ENCODE measurements at regions not wholly inside any gene's neighbourhood (a gene's known extent, or its start where the extent isn't known, plus 50 kb on each side); places are given as distances from the start of the nearest gene placed in this dataset.
A peak's percentile ranks its signal among the peaks of the same experiment; 100 is the strongest.
"Not testable (repeated sequence)": the region's sequence is repeated elsewhere in the genome, so short reads cannot be mapped to it uniquely, and the experiment has no call there.

- DNase-seq = no peak
Observed at GRCh38 chr2:147460155-147460554, 384.7 kb upstream of the ACVR2A start.

GRCh38 chr2:147456779-147457178 lies 388.1 kb upstream of the ACVR2A start:
- no peak for DNase-seq

DNA sequence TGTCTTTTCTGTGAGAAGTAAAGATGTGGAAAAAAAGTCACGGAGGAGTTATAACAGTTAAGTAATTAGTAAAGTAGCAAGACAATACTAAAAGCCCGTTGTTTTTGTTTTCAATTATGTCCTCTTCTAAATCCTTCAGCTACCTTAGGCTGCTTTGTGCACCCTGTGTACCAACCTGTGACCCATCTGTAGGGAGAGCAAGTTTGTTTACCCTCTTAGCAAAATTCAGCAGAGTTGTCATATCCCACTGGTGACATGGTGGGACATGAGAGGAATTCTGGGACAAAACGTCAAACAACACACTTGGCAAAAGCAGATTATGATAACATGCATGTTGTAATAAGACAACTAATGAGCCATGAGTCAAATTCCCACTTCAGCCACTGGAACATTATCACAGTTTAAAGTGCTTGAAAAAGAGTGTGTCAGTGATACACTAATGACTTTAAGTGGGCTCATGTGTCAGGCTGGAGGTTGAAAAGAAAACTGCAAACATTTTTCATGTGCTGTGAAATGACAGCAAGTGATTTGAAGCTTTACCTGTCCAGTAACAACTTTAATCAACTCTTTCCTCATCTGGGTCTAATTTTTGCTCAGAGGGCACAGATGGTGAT lies 392.8 kb upstream of the ACVR2A start:
- DNase-seq = no peak

DNA sequence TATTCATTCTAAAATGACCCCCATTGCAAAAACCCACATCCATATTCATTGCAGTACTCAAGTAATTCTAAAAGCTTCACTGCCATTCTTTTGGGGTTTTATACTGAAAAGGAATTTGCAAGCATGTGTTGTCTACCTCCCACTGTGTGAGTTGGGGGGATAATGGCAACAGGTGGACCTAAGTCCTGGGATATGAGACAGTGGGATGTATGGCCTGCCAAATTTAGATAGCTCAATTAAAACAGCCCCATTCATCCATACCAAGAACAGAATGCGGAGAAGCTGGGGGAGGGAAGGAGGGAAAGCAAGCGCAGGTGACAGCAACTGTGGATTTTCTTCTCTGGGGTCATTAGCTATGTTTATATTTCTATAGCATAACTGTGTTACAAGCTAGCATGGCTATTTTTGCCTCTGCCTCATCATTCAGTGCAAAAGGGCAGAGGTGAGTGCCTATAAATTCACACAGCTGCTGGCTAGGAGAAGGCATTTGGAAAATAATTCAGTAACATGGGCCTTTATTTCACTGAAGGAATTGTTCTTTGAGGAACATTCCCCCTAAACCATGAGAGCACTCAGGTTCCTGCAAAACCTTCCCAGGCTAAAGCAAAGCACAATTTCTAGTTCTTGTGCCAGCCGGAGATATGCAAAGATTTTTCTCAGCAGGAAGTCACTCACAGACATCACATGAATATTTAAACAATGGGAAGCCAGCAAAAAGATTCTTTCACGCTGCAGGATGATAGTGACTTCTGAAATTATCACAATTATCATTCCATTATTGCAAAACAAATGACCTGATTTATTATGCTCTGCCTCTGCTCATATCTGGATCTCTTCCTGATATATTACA lies 393.9 kb upstream of the ACVR2A start:
- DNase-seq = no peak

DNA sequence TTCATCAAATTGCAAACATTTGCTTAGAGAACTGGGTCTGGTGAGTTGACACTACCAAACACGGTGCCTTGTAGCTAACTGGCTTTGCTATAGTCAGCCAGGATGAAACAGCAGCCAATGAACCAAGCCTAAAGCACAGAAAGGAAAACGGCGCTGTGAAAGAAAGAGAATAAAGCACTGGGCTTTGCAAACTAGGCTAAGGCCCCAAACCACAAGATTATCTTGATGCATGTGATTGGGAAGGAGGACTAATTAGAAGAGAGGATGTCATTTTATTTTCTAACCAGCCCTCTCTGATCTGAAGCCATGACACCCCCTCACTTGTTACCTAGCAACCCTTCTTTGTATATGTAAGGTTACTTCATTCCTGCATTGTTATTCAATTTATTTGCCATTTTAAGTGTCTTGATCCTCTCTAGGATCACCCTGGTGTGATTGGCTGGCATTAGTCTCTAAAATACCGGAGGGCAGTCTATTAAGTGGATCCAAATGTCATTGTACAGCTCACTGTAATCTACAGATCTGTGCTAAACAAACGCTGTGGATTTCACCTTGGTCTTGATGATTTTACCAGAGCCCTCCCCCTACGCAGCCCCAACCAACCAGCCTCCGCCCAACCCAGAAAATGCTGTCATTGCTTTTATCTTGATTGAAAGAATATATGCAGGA lies 395.4 kb upstream of the ACVR2A start:
- DNase-seq = peak; percentile 22 to 35

- no peak for DNase-seq
Observed at GRCh38 chr2:147442816-147443215, 402.0 kb upstream of the ACVR2A start.

- DNase-seq = no peak
Observed at GRCh38 chr2:147441182-147441581, 403.6 kb upstream of the ACVR2A start.

DNA sequence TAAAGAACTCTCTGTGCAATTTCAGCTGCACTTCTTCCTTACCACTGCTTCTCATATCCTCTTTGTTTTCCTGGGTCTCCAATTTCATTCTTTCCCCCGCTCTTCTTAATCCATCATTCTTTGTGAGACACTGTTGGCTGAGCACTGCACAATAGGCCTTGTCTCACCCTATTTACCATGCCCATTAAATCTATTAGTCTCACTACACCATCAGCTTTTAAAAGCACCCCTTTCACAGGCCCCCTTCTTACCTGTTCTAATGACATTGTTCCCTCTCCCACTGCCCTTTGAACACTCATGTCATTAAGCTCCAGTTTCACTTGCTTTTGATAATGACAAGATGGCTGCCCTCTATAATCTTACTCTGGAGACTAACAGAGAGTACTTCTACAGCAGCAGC lies 404.1 kb upstream of the ACVR2A start:
- DNase-seq = no peak

- DNase-seq = no peak
Observed at GRCh38 chr2:147439986-147440385, 404.8 kb upstream of the ACVR2A start.

- DNase-seq = no peak
Observed at GRCh38 chr2:147438882-147439281, 405.9 kb upstream of the ACVR2A start.

GRCh38 chr2:147433822-147434221 lies 411.0 kb upstream of the ACVR2A start:
- DNase-seq = no peak

DNA sequence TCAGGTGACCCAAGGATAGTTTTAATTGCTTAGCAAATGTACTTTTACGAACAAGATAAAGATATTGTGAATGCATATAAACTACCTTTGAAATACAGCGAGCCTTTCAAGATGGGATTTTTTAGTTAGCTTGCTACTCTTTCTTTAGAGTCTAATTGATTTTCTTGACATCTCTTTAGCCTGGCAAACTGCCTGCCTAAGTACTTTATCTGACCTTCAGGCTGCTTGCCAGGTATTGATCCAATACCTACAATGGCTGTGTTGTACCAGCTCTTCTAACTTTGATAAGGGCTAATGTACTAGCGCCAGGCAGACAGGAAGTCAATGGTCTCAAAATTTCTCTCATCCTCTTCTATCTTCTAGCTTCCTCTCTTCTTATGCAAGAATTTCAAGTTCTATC lies 414.4 kb upstream of the ACVR2A start:
- DNase-seq = no peak

DNA sequence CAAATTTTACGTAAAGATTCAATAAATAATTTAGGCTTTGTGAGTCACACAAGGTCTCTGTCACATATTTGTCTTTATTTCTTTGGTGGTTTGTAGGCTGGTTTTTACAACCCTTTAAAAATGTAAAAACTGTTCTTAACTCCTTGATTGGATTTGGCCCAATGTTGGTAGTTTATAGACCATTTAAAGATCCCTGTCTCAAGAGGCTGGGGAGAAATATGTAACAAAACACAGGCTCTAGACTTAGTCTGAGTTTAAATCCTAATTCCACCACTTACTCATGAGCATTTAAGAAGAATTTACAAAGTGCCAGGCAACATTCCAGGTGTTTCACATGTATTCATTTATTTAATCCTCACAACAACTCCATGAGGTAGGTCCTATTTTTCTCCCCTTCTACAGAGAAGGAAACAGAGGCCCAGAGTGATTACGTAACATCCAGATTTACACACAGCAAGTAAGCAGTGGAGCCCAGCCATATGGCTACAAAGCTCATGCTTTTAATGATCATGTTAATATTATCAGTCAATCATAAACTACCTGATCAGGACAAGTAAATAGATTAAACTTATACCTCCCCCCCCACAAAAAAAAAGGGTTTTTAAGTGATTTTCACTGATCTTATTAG lies 416.6 kb upstream of the ACVR2A start:
- DNase-seq = no peak

DNA sequence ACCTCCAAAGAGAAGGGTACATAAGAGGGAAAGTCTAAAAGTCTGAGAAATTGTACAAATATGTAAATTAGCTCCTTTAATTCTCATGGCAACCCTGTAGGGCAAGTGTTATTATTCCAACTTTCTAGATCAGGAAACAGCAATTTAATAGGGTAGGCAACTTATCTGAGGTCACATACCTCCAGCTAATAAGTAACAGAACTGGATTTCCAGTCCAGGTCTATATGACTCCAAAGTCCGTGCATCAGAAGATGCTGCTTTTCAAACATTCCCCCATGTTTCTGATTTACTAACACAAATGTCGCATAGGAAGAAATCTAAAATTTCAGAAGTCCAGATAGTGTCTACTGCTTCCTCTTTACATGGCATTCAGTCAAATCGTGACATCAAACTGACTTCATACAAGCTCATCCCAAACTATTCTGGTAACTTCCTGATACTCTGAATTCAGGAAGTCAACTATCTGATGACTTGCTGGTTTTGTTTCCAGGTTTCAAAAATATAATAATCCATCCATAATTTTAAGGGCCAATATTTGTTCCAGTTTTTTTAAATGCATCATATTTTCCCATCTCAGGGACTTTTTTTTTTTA lies 419.3 kb upstream of the ACVR2A start:
- DNase-seq = no peak

DNA sequence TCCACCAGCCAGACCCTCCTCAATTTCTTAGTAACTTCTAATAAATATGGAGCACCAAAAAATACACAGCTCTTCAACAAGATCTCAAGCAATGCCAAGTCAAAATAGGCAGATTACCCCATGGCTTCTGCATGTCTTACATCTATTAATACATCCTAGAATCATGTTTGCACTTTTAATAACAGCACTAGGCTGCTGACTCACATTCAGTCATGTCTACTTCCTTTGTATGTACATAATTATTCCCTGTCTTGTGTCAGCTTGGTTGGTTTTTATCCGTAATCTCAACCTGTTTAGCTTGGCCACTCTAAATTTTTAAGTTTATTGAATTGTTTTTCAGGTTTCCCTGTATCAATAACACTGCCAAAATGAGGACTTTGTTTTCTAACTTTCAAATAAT lies 420.1 kb upstream of the ACVR2A start:
- DNase-seq = no peak

DNA sequence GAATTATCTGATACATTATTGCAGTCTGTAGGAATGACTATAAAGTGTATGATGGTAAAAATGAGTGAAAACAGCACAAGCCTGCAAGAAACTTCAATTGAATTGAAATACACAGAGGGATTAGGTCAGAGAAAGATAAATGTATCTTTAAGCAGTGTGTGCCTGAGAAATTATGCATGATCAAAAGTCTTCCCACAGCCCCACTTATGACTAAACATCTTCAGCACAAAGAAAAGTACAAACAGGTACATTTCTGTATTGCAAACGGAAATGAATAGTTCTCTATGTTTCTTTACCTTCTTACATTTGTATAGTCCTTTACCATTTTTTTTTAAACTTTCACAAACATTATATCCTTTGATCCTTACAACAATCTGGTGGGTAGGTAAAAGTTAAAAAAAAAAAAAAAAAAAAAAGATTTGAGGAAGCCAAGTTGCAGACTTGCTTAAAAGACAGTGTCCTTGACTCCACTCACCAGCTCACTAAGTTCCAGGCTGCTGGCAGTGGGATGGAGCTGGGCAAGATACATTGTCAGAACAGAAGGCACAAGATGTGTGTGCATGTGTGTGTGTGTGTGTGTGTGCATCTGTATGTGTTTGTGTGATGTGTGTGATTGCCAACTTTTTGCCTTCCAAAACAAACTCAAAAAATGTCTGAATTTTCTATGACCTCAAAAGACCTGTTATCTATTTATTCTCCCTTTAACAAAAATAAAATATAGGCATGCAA lies 423.7 kb upstream of the ACVR2A start:
- DNase-seq = no peak

GRCh38 chr2:147420517-147420916 lies 424.3 kb upstream of the ACVR2A start:
- DNase-seq = no peak

DNA sequence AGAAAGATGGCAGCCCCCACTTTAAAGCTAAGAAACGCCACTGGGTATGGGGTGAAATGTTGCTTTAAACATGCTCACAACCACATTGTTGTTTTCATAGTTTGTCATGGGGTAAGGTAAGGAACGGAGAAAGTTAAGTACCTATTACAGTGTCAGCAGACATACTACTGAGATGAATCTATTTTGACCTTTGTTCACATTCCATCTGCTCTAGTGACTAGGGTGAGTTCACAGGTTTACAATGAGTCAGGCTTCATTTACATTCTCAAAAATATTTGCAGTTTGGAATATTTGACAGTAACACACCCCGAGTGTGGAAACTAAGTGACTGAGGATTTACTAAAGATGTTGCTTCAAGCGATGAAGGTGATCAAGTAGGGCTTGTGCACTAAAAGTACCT lies 428.7 kb upstream of the ACVR2A start:
- no peak for DNase-seq

DNA sequence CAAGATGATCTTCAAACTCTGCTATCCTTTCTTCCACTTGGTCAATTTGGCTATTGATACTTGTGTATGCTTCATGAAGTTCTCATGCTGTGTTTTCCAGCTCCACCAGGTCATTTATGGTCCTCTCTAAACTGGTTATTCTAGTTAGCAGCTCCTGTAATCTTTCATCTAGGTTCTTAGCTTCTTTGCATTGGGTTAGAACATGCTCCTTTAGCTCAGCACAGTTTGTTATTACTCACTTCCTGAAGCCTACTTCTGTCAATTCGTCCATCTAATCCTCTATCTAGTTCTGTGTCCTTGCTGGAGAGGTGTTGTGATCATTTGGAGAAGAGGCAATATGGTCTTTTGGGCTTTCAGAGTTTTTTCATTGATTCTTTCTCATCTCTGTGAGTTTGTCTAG lies 430.2 kb upstream of the ACVR2A start:
- not testable (repeated sequence) for DNase-seq

GRCh38 chr2:147408357-147408756 lies 436.5 kb upstream of the ACVR2A start:
- no peak for DNase-seq

DNA sequence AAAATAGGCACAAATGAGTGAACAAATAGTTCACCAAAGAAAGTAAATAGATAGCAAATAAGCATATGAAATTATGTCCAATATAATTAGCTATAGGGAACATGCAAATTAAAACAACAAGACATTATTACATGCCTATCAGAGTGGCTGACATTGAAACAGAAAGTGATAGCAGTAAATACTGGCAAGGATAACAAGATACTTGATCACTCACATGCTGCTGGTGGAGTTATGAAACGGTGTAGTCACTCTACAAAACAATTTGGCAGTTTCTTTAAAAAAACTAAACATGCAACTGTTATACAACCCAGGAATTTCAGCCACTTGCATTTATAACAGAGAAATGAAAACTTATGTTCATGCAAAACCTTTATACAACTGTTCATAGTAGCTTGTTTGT lies 439.2 kb upstream of the ACVR2A start:
- no peak for DNase-seq

DNA sequence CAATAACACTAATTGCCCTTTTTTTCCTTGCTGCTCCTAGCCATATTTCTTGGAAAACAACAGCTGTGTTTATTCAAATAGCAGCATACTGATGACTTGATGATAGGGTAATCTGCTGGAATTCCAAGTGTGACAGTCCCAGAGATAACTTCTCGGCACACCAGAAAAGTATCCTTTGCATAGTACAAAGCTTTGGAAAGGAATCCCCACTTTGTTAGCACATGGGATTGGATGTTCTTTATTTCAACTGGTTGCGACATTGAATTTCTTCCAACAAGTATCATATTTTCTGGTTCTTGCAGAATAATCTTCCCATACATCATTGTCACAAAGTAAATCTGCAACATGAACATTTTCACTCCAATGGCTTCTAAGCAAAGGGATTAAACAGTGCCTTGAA lies 445.8 kb upstream of the ACVR2A start:
- DNase-seq = no peak

DNA sequence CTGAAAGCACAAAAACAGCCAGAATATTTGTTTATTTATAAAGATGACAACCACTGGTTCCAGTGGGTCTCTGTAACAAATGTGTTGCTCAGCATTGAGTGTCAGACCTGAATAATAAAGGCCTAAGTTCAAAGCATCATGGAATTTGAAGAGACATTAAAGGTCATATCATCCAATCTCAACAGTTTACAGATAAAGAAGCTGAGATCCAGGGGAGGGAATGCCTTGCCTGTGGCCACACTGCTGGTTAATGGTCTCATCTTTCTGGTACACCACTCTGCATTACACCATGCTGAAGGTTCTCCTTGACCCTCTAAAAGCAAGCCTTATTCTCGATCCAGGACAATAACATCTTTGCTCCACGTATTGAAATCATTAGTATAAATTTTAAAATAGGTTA lies 446.5 kb upstream of the ACVR2A start:
- no peak for DNase-seq
